ENCODE measurements at regions not wholly inside any gene's neighbourhood (a gene's known extent, or its start where the extent isn't known, plus 50 kb on each side); places are given as distances from the start of the nearest gene placed in this dataset.
"Not testable (repeated sequence)": the region's sequence is repeated elsewhere in the genome, so short reads cannot be mapped to it uniquely, and the experiment has no call there.

GRCh38 chr15:62407216-62407615 lies 242.1 kb upstream of the C2CD4B start:
- no peak for DNase-seq (ENCODE audit: low read depth in 2 of 2)

GRCh38 chr15:62407962-62408361 lies 242.9 kb upstream of the C2CD4B start:
- DNase-seq (ENCODE audit: low read depth in 2 of 2), result no peak

- no peak for DNase-seq (ENCODE audit: low read depth in 2 of 2)
Observed at GRCh38 chr15:62409466-62409865, 244.4 kb upstream of the C2CD4B start.

GRCh38 chr15:62412686-62413085 lies 247.6 kb upstream of the C2CD4B start:
- no peak for DNase-seq (ENCODE audit: low read depth in 2 of 2)

GRCh38 chr15:62413153-62413552 lies 248.1 kb upstream of the C2CD4B start:
- no peak for DNase-seq (ENCODE audit: low read depth in 2 of 2)

GRCh38 chr15:62413786-62414185 lies 248.7 kb upstream of the C2CD4B start:
- no peak for DNase-seq (ENCODE audit: low read depth in 2 of 2)

GRCh38 chr15:62415498-62415897 lies 250.4 kb upstream of the C2CD4B start:
- DNase-seq (ENCODE audit: low read depth in 2 of 2), result no peak

GRCh38 chr15:62416526-62416925 lies 251.4 kb upstream of the C2CD4B start:
- DNase-seq (ENCODE audit: low read depth in 2 of 2), result no peak

GRCh38 chr15:62417439-62417838 lies 252.4 kb upstream of the C2CD4B start:
- DNase-seq (ENCODE audit: low read depth in 2 of 2), result no peak

GRCh38 chr15:62418496-62418895 lies 253.4 kb upstream of the C2CD4B start:
- not testable (repeated sequence) for DNase-seq (ENCODE audit: low read depth in 2 of 2)

- no peak for DNase-seq (ENCODE audit: low read depth in 2 of 2)
Observed at GRCh38 chr15:62419192-62419591, 254.1 kb upstream of the C2CD4B start.

GRCh38 chr15:62420371-62420770 lies 255.3 kb upstream of the C2CD4B start:
- DNase-seq (ENCODE audit: low read depth in 2 of 2), result not testable (repeated sequence)

- no peak for DNase-seq (ENCODE audit: low read depth in 2 of 2)
Observed at GRCh38 chr15:62421289-62421688, 256.2 kb upstream of the C2CD4B start.

- no peak for DNase-seq (ENCODE audit: low read depth in 2 of 2)
Observed at GRCh38 chr15:62426387-62426956, 261.4 kb upstream of the C2CD4B start.

- no peak for DNase-seq (ENCODE audit: low read depth in 2 of 2)
Observed at GRCh38 chr15:62428259-62428658, 263.2 kb upstream of the C2CD4B start.

- DNase-seq (ENCODE audit: low read depth in 2 of 2), result no peak
Observed at GRCh38 chr15:62428851-62429598, 263.9 kb upstream of the C2CD4B start.

GRCh38 chr15:62430056-62430455 lies 265.0 kb upstream of the C2CD4B start:
- no peak for DNase-seq (ENCODE audit: low read depth in 2 of 2)

- no peak for DNase-seq (ENCODE audit: low read depth in 2 of 2)
Observed at GRCh38 chr15:62430552-62430951, 265.5 kb upstream of the C2CD4B start.

GRCh38 chr15:62431008-62431797 lies 266.1 kb upstream of the C2CD4B start:
- no peak for DNase-seq (ENCODE audit: low read depth in 2 of 2)

- DNase-seq (ENCODE audit: low read depth in 2 of 2), result no peak
Observed at GRCh38 chr15:62431817-62432216, 266.7 kb upstream of the C2CD4B start.

GRCh38 chr15:62432702-62433398 lies 267.8 kb upstream of the C2CD4B start:
- DNase-seq (ENCODE audit: low read depth in 2 of 2), result no peak

- DNase-seq (ENCODE audit: low read depth in 2 of 2), result no peak
Observed at GRCh38 chr15:62436235-62436634, 271.1 kb upstream of the C2CD4B start.

Data from stimulated activated CD4-positive, alpha-beta T cell treated with anti-CD3 and anti-CD28 coated beads, Interleukin-1b, Interleukin-23, amount 100 ng/mL, for 1 hour (primary cell).